ENCODE measurements at regions not wholly inside any gene's neighbourhood (a gene's known extent, or its start where the extent isn't known, plus 50 kb on each side); places are given as distances from the start of the nearest gene placed in this dataset.

GRCh38 chr4:36414248-36414647, 132.8 kb downstream of the DTHD1 start:
- TF ChIP-seq, protein P1, sequence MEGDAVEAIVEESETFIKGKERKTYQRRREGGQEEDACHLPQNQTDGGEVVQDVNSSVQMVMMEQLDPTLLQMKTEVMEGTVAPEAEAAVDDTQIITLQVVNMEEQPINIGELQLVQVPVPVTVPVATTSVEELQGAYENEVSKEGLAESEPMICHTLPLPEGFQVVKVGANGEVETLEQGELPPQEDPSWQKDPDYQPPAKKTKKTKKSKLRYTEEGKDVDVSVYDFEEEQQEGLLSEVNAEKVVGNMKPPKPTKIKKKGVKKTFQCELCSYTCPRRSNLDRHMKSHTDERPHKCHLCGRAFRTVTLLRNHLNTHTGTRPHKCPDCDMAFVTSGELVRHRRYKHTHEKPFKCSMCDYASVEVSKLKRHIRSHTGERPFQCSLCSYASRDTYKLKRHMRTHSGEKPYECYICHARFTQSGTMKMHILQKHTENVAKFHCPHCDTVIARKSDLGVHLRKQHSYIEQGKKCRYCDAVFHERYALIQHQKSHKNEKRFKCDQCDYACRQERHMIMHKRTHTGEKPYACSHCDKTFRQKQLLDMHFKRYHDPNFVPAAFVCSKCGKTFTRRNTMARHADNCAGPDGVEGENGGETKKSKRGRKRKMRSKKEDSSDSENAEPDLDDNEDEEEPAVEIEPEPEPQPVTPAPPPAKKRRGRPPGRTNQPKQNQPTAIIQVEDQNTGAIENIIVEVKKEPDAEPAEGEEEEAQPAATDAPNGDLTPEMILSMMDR (IDR thresholded peaks at IDR 0.05; ENCODE audit: low read depth, low read length) = peak; percentile 13
- no peak for TF ChIP-seq POLR2A (IDR thresholded peaks at IDR 0.05; ENCODE audit: extremely low read depth, insufficient read length)
- TF ChIP-seq MAX (IDR thresholded peaks at IDR 0.05; ENCODE audit: low read depth, low read length) = no peak

All from NB4 (cell line).